OCI-LY3 (cell line): ENCODE measurements at regions not wholly inside any gene's neighbourhood (a gene's known extent, or its start where the extent isn't known, plus 50 kb on each side); places are given as distances from the start of the nearest gene placed in this dataset.

Experiments
- H2AFZ ChIP-seq: fragments of 200-600, 300-600 bp; shearing (Covaris generic); 2 replicates; pipeline ENCODE4 v1.6.0; 2014; ENCODE audit warnings: antibody characterized with exemption, low read depth, low read length
- H3K27ac ChIP-seq: fragments of 200-600, 300-600 bp; sonication (generic); 2 replicates; pipeline ENCODE4 v1.5.1; 2014; ENCODE audit warnings: mild to moderate bottlenecking, low read length, moderate library complexity, mixed read lengths
- H3K27me3 ChIP-seq: fragments of 200-600, 300-600 bp; sonication (generic); 2 replicates; pipeline ENCODE4 v1.6.1; 2014; ENCODE audit warnings: low read depth, low read length, mixed read lengths
- H3K36me3 ChIP-seq: fragments of 200-600, 300-600 bp; sonication (generic); replicated peaks from 2 replicates; pipeline ENCODE3; 2014; ENCODE audit warnings: low read depth, low read length, mixed read lengths
- H3K4me1 ChIP-seq: fragments of 300-600, 200-600 bp; sonication (generic); 2 replicates; pipeline ENCODE4 v1.6.1; 2014; ENCODE audit warnings: low read length, mixed read lengths
- H3K4me2 ChIP-seq: fragments of 200-600, 300-600 bp; sonication (generic); 2 replicates; pipeline ENCODE4 v1.6.1; 2014; ENCODE audit warnings: low read length, mixed read lengths
- H3K4me3 ChIP-seq: fragments of 300-600, 200-600 bp; sonication (generic); 2 replicates; pipeline ENCODE4 v1.5.1; 2014; ENCODE audit warnings: antibody characterized with exemption, mild to moderate bottlenecking, low read length, moderate library complexity
- H3K79me2 ChIP-seq: fragments of 300-600, 200-600 bp; shearing (Covaris generic); 2 replicates; pipeline ENCODE4 v1.6.1; 2014; ENCODE audit warnings: mild to moderate bottlenecking, low read length, mixed read lengths
- H3K9ac ChIP-seq: fragments of 300-600, 200-600 bp; shearing (Covaris generic); 2 replicates; pipeline ENCODE4 v1.6.0; 2014; ENCODE audit warnings: mild to moderate bottlenecking, low read length, moderate library complexity
- H3K9me3 ChIP-seq: fragments of 200-600, 300-600 bp; shearing (Covaris generic); 2 replicates; pipeline ENCODE4 v1.6.1; 2014; ENCODE audit warnings: low read length, mixed read lengths; ENCODE audit not compliant: insufficient read depth
- H4K20me1 ChIP-seq: fragments of 200-600, 300-600 bp; sonication (generic); 2 replicates; pipeline ENCODE4 v1.6.1; 2016; ENCODE audit warnings: low read length, mixed read lengths; ENCODE audit not compliant: insufficient read depth
- CTCF ChIP-seq: fragments of 200-600, 300-600 bp; sonication (generic); IDR thresholded peaks from 2 replicates; pipeline ENCODE4 v1.5.1; 2014; ENCODE audit warnings: antibody characterized with exemption, low read length, low read depth
- EZH2phosphoT487 ChIP-seq: fragments of 200-600 bp; shearing (Covaris generic); IDR thresholded peaks from 2 replicates; pipeline ENCODE4 v1.6.1; 2018; ENCODE audit warnings: antibody characterized with exemption, mixed run types, low read depth

- Histone ChIP-seq H3K9ac (no peak overlapping the region), H2AFZ (no peak overlapping the region), H3K9me3 (peaks cover 25% of the 10 kb centered on the region; the same call in 1 of the 2 replicates), H3K4me3 (no peak overlapping the region), H4K20me1 (no peaks in the 10 kb centered on the region), H3K4me2 (no peak overlapping the region), H3K4me1 (no peaks in the 10 kb centered on the region), H3K27ac (no peak overlapping the region), H3K79me2 (no peaks in the 10 kb centered on the region), H3K36me3 (peaks cover 4% of the 10 kb centered on the region), H3K27me3 (no peaks in the 10 kb centered on the region)
- no peak for TF ChIP-seq CTCF
- no peak for TF ChIP-seq EZH2phosphoT487
Observed at GRCh38 chr18:41353777-41354528, 601.1 kb upstream of the PIK3C3 start.

GRCh38 chr18:41351430-41351829 lies 603.6 kb upstream of the PIK3C3 start:
- Histone ChIP-seq H3K4me2 (no peak overlapping the region), H3K27me3 (no peaks in the 10 kb centered on the region), H3K36me3 (no peaks in the 10 kb centered on the region), H3K4me1 (no peaks in the 10 kb centered on the region), H3K79me2 (no peaks in the 10 kb centered on the region), H4K20me1 (no peaks in the 10 kb centered on the region), H3K27ac (no peak overlapping the region), H3K4me3 (no peak overlapping the region), H3K9me3 (peaks cover 6% of the 10 kb centered on the region; the same call in 1 of the 2 replicates), H3K9ac (no peak overlapping the region), H2AFZ (no peak overlapping the region)
- TF ChIP-seq CTCF: no peak
- no peak for TF ChIP-seq EZH2phosphoT487

GRCh38 chr18:41347057-41347456 lies 608.0 kb upstream of the PIK3C3 start:
- TF ChIP-seq CTCF (no peak), EZH2phosphoT487 (no peak)
- no peak overlapping the region for H3K4me2 ChIP-seq

GRCh38 chr18:41343808-41344207 lies 611.2 kb upstream of the PIK3C3 start:
- Histone ChIP-seq H2AFZ (no peak overlapping the region), H3K9me3 (no peaks in the 10 kb centered on the region), H3K9ac (no peak overlapping the region), H3K4me3 (no peak overlapping the region), H4K20me1 (no peaks in the 10 kb centered on the region), H3K27me3 (no peaks in the 10 kb centered on the region), H3K36me3 (no peaks in the 10 kb centered on the region), H3K79me2 (no peaks in the 10 kb centered on the region), H3K4me2 (no peak overlapping the region), H3K27ac (no peak overlapping the region), H3K4me1 (no peaks in the 10 kb centered on the region)
- no peak for TF ChIP-seq EZH2phosphoT487
- no peak for TF ChIP-seq CTCF

More at GRCh38 chr18:41347057-41347456, 608.0 kb upstream of the PIK3C3 start:
- no peak overlapping the region for H2AFZ ChIP-seq
- H3K4me3 ChIP-seq: no peak overlapping the region
- no peaks in the 10 kb centered on the region for H3K27me3 ChIP-seq
- H3K79me2 ChIP-seq: no peaks in the 10 kb centered on the region
- H3K4me1 ChIP-seq: no peaks in the 10 kb centered on the region
- no peaks in the 10 kb centered on the region for H3K36me3 ChIP-seq
- no peaks in the 10 kb centered on the region for H3K9me3 ChIP-seq
- no peaks in the 10 kb centered on the region for H4K20me1 ChIP-seq
- H3K27ac ChIP-seq: no peak overlapping the region
- H3K9ac ChIP-seq: no peak overlapping the region
